ENCODE measurements at regions not wholly inside any gene's neighbourhood (a gene's known extent, or its start where the extent isn't known, plus 50 kb on each side); places are given as distances from the start of the nearest gene placed in this dataset.

- TF ChIP-seq CTCF (IDR thresholded peaks at IDR 0.05; ENCODE audit: low read depth, low read length, poor library complexity, severe bottlenecking) (no peak), EZH2phosphoT487 (IDR thresholded peaks at IDR 0.05; ENCODE audit: borderline replicate concordance, low read length) (no peak)
These were observed 131.2 kb upstream of the HHIP start for GRCh38 chr4:144514736-144515135.

Data from DOHH2 (cell line).